NB4 (cell line): ENCODE measurements at regions not wholly inside any gene's neighbourhood (a gene's known extent, or its start where the extent isn't known, plus 50 kb on each side); places are given as distances from the start of the nearest gene placed in this dataset.
"Not testable (repeated sequence)": the region's sequence is repeated elsewhere in the genome, so short reads cannot be mapped to it uniquely, and the experiment has no call there.

Experiments
- DNase-seq: peaks from one replicate; pipeline ENCODE4 v3.0.0; 2010; ENCODE audit warnings: low read depth
- H3K4me3 ChIP-seq: one replicate; pipeline ENCODE4 v1.5.1; 2011; ENCODE audit warnings: mild to moderate bottlenecking, low read depth, low read length, moderate library complexity
- MYC ChIP-seq: IDR thresholded peaks from 2 replicates; pipeline ENCODE4 v1.6.1; 2011; ENCODE audit warnings: low read depth, low read length
- POLR2A ChIP-seq: IDR thresholded peaks from 2 replicates; pipeline ENCODE4 v1.6.1; 2011; ENCODE audit warnings: mild to moderate bottlenecking; ENCODE audit not compliant: insufficient read length; ENCODE audit errors: extremely low read depth
- TF ChIP-seq, protein P1 (sequence below): IDR thresholded peaks from 2 replicates; pipeline ENCODE4 v1.6.1; 2011; ENCODE audit warnings: low read depth, low read length
- TF ChIP-seq, protein P2 (sequence below): IDR thresholded peaks from one replicate; pipeline ENCODE4 v1.5.1; 2012; ENCODE audit warnings: low read depth, low read length

DNA sequence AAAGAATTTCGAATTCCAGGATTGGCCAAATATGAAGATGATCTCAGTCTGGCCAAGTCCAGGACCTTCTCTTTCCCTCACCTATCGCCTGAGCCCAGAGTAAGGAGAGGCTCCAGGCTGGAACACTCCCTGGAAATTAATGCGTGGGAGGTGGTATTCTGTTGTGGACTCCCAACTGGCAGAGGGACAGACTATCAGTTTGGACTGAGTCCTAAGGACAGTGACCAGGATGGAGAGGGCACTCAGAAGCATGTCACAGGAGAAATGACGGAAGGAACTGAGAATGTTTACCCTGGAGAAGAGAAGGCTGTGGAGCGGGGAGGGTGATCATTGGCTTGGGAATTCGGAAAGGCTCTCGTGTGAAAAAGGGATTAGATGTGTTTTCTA is 84.4 kb downstream of the RPL27A start:
- no peak overlapping the region for H3K4me3 ChIP-seq
- TF ChIP-seq MYC (no peak), POLR2A (no peak)
- TF ChIP-seq, protein P1, sequence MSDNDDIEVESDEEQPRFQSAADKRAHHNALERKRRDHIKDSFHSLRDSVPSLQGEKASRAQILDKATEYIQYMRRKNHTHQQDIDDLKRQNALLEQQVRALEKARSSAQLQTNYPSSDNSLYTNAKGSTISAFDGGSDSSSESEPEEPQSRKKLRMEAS, result no peak
- TF ChIP-seq, protein P2, sequence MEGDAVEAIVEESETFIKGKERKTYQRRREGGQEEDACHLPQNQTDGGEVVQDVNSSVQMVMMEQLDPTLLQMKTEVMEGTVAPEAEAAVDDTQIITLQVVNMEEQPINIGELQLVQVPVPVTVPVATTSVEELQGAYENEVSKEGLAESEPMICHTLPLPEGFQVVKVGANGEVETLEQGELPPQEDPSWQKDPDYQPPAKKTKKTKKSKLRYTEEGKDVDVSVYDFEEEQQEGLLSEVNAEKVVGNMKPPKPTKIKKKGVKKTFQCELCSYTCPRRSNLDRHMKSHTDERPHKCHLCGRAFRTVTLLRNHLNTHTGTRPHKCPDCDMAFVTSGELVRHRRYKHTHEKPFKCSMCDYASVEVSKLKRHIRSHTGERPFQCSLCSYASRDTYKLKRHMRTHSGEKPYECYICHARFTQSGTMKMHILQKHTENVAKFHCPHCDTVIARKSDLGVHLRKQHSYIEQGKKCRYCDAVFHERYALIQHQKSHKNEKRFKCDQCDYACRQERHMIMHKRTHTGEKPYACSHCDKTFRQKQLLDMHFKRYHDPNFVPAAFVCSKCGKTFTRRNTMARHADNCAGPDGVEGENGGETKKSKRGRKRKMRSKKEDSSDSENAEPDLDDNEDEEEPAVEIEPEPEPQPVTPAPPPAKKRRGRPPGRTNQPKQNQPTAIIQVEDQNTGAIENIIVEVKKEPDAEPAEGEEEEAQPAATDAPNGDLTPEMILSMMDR, result no peak
- DNase-seq, result no peak

DNA sequence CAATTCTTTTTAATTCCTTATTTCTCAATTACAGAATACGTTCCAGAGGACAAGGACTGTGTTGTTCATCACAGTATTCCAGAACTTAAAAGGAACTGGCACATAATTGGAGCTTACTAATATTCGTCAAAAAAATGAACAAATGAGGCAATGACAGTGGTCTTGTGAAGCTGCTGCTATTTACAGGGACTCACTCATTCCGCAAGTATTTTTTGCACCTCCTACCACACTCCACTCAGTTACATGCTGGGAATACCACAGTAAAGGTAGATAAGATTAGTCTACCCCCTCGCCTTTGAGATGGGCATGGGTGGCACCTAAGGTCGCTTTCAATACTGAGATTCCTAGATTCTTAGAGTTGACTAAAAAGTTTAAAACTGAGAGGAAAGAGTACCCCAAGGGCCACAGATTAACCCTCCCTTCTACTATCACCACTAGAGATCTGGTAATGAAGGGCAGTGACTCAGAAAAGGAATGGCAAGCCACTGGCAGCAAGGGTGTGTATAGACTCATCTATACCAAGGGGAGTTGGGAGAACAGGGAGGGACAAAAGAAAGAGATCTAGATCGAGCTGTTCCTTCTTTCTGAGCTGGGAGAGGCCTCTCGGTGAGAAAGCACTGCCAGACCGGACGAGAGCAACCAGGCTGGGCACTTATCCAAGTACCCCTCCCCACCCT is 85.0 kb downstream of the RPL27A start:
- DNase-seq, result no peak
- H3K4me3 ChIP-seq, result no peak overlapping the region
- TF ChIP-seq, protein P1, result no peak
- TF ChIP-seq MYC (no peak), POLR2A (no peak)
- TF ChIP-seq, protein P2, result no peak

DNA sequence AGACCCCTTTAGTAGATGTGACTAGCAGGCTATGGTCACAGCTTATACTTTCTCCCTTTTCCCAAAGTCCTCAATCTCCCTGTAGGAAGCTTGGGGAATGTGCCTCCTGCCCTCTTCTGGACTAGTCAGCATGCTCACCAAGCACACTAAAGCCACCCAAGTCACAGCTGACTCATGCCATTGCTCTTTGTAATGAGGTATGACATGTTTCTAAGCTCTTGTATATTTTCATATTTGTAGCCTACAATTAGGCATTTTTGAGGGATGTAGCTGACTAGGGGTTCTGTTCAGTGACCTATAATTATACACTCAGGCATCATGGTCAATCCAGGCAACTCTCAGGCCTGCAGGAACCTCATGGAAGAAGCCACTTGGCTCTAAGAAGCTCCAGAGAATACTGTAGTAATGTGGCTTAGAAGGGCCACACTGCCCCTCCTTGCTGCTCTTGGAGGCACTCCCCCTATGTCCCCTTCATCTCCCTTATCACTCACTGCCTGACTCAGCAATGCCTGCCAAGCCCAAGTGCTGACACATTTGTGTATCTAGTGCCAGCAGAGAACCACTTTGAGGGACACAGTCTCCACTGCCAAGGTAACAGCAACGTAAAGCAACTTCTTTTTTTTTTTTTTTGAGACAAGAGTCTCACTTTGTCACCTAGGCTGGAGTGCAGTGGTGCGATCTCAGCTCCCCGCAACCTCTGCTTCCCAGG is 86.2 kb downstream of the RPL27A start:
- no peak for DNase-seq
- no peak for TF ChIP-seq MYC

DNA sequence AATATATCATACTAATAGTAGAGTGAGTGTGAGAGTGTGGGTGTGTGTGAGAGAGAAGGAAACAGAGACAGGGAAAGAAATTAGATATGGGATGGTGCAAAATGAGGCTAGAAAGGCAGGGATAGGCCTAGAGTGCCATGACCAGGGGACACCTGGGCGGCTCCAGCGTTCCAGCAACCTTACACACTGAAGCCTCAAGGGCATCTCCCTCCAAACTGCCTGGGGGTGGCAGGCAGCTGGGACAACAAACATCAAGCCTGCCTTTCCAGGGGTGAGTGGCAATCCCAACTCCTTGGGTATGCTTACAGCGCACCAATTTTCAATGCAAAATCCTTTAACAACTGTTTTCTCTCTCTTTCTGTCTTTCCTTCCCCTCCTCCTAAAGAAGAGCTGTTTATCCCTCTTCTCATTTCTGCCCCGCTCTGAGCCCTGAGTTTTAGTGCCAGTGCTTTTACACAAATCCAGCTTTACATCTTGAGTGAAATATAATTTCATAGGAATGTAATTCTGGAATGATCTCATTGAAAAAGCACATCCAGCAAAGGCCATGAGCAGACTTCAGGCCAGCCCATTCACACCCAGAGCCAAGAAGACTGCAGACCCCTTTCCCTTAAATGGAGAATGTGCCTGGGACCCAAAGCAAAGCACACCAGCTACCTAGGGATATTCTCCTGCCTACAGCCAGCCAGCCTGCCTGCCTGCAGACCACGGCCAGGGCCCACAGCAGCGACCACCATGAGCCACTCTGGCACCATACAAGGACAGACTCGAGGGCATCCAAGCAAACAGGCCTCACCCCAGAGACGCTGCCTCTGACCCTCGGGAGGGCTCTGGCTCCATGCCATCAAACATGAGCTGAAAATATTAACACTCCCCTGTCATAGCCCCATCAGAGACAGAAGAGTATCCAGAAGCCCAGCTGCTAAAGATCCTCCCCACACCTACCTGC is 90.3 kb downstream of the RPL27A start:
- H3K4me3 ChIP-seq, result no peak overlapping the region
- TF ChIP-seq POLR2A (no peak), MYC (no peak)
- TF ChIP-seq, protein P2, result no peak
- TF ChIP-seq, protein P1, result no peak
- DNase-seq, result no peak

More for the DNA sequence above, 86.2 kb downstream of the RPL27A start:
- H3K4me3 ChIP-seq, result no peak overlapping the region

DNA sequence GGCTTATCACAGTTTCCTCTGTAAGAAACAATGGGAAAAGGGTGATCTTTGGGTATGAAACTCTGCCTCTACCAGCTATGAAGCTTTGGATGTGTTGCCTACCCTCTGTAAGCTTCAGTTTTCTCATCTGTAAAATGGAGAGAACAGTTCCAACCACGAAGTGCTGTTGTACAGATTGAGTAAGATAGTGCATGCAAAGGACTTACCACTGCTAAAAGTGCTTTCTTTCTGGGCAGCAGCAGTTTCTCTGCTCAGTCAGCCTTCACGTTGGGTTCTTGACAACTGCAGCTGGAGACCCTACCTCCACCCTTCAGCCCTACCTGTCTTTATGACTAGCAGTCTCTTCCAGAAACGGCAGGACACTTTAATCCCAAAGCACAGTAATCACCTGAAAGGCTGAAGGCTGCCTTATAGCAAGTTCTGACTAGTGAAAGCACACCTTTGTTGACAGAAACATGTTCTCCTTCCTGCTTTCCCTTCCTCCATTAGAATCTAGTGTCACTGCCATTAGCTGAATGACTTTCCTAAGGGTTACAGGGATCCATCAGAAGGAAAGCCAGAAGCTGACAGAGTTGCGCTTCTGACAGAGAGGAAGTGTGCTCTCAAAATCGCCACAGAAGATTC is 91.4 kb downstream of the RPL27A start:
- H3K4me3 ChIP-seq, result no peak overlapping the region
- DNase-seq, result no peak
- no peak for TF ChIP-seq MYC
- no peak for TF ChIP-seq POLR2A
- TF ChIP-seq, protein P2, result no peak
- TF ChIP-seq, protein P1, result no peak

DNA sequence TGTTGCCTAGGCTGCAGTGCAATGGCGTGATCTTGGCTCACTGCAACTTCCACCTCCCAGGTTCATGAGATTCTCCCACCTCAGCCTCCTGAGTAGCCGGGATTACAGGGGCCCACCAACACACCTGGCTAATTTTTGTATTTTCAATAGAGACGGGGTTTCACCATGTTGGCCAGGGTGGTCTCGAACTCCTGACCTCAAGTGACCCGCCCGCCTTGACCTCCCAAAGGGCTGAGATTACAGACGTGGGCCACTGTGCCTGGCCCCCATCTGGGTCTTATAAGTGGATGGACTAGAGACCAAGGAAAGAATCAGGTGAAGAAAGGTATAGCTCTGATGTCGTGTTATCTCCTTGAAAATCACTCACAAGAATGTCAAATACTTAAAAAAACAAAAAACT is 92.3 kb downstream of the RPL27A start:
- not testable (repeated sequence) for H3K4me3 ChIP-seq, DNase-seq
